HCT116 (cell line): ENCODE measurements at regions not wholly inside any gene's neighbourhood (a gene's known extent, or its start where the extent isn't known, plus 50 kb on each side); places are given as distances from the start of the nearest gene placed in this dataset.

Source experiments
- ATAC-seq: fragments of 200-7000 bp; cut with Tn5 transposase; 2 replicates; pipeline ENCODE4 v1.9.1; 2020; ENCODE audit warnings: mild to moderate bottlenecking, moderate library complexity
- BruUV-seq: library from RNA; stranded (reverse); fragments of 400-500 nt; replicated peaks from 2 replicates; lab custom pipeline; 2021; lab: Mats Ljungman, UMichigan
- CTCF ChIA-PET: fragments of 300-600 bp; sonication (Branson Sonifier 250); formaldehyde crosslinking; loops from one replicate; lab custom pipeline; 2021; ENCODE audit warnings: antibody characterized with exemption; lab: Charles Lee
- POLR2A ChIA-PET: fragments of 300-600, 350-600 bp; sonication (Branson Sonifier 250); formaldehyde crosslinking; loops from one replicate; lab custom pipeline; 2021; ENCODE audit warnings: antibody characterized with exemption; lab: Charles Lee
- RAD21 ChIA-PET, 2 experiments: fragments of 300-600 bp; sonication (Branson Sonifier 250); formaldehyde crosslinking; loops; one replicate each; lab custom pipeline; 2023; ENCODE audit warnings: low total read pairs in 2 of 2; ENCODE audit not compliant: uncharacterized antibody in 2 of 2, unreplicated experiment in 2 of 2, low non-redundant PET in 1 of 2; lab: Charles Lee
- DNase-seq: peaks from one replicate; pipeline ENCODE4 v3.0.0-alpha.2; 2010; ENCODE audit warnings: low read depth, low spot score
- H2AFZ ChIP-seq: fragments of 200-600 bp; shearing (Covaris generic), sonication (generic); 2 replicates; pipeline ENCODE4 v1.6.1; 2017; ENCODE audit warnings: low read depth, mixed run types, mixed read lengths, antibody characterized with exemption, low read length; ENCODE audit not compliant: poor library complexity, severe bottlenecking
- H3K27ac ChIP-seq: 2 replicates; pipeline ENCODE4 v1.5.1; 2012; ENCODE audit warnings: low read depth, low read length
- H3K27me3 ChIP-seq: fragments of 200-600 bp; sonication (generic); 2 replicates; pipeline ENCODE4 v1.6.1; 2016; ENCODE audit warnings: mixed run types, low read length, mixed read lengths; ENCODE audit not compliant: insufficient read depth
- H3K36me3 ChIP-seq, 2 experiments: fragments of 200-500 bp in 1 of 2; fragments of 200-600 bp in 1 of 2; sonication (Bioruptor generic) in 1 of 2; sonication (generic) in 1 of 2; 2 replicates each; pipeline versions ENCODE4 v1.5.1 to v1.6.1; 2014 to 2016; ENCODE audit warnings: low read length in 2 of 2, inconsistent platforms in 1 of 2, mixed read lengths in 1 of 2, mixed run types in 1 of 2; ENCODE audit not compliant: insufficient read depth in 2 of 2, control insufficient read depth in 1 of 2
- H3K4me1 ChIP-seq, 2 experiments: fragments of 200-600 bp in 1 of 2; sonication (generic) in 1 of 2; 2 replicates each; pipeline versions ENCODE4 v1.5.1 to v1.6.1; 2012 to 2017; ENCODE audit warnings: low read length in 2 of 2, inconsistent platforms in 1 of 2, mild to moderate bottlenecking in 1 of 2, mixed read lengths in 1 of 2, mixed run types in 1 of 2, moderate library complexity in 1 of 2; ENCODE audit not compliant: insufficient read depth in 2 of 2, control insufficient read depth in 1 of 2
- H3K4me2 ChIP-seq: fragments of 200-600 bp; sonication (generic); 2 replicates; pipeline ENCODE4 v1.6.1; 2017; ENCODE audit warnings: mixed run types, low read length, mixed read lengths
- H3K4me3 ChIP-seq, 2 experiments: fragments of 200-600 bp in 1 of 2; sonication (generic) in 1 of 2; replicated peaks in 1 of 2; 2 replicates each; pipeline ENCODE4 v1.5.1; 2011 to 2016; ENCODE audit warnings: low read length in 2 of 2, control low read depth in 1 of 2, low read depth in 1 of 2, mild to moderate bottlenecking in 1 of 2, mixed read lengths in 1 of 2, mixed run types in 1 of 2
- H3K79me2 ChIP-seq: fragments of 200-600 bp; sonication (generic); 2 replicates; pipeline ENCODE4 v1.6.1; 2017; ENCODE audit warnings: mild to moderate bottlenecking, mixed run types, low read length, moderate library complexity, mixed read lengths; ENCODE audit not compliant: insufficient read depth
- H3K9ac ChIP-seq: fragments of 200-600 bp; sonication (generic); 2 replicates; pipeline ENCODE4 v1.6.1; 2016; ENCODE audit warnings: low read length, mixed read lengths
- H3K9me2 ChIP-seq: fragments of 200-600 bp; sonication (generic), shearing (Covaris generic); 2 replicates; pipeline ENCODE4 v1.6.1; 2017; ENCODE audit warnings: mixed run types, mild to moderate bottlenecking, moderate library complexity; ENCODE audit not compliant: insufficient read depth
- H3K9me3 ChIP-seq, 2 experiments: fragments of 200-500 bp in 1 of 2; fragments of 200-600 bp in 1 of 2; sonication (Bioruptor generic) in 1 of 2; sonication (generic) in 1 of 2; 2 replicates each; pipeline ENCODE4 v1.6.1; 2014 to 2017; ENCODE audit warnings: low read length in 2 of 2, mixed read lengths in 2 of 2, inconsistent platforms in 1 of 2, low read depth in 1 of 2, mild to moderate bottlenecking in 1 of 2, mixed run types in 1 of 2, moderate library complexity in 1 of 2; ENCODE audit not compliant: control insufficient read depth in 1 of 2, insufficient read depth in 1 of 2
- H4K20me1 ChIP-seq: fragments of 200-600 bp; sonication (generic), shearing (Covaris generic); 2 replicates; pipeline ENCODE4 v1.6.1; 2017; ENCODE audit warnings: mixed run types, mild to moderate bottlenecking, moderate library complexity; ENCODE audit not compliant: insufficient read depth
- POLR2A ChIP-seq: IDR thresholded peaks from 2 replicates; pipeline ENCODE4 v1.7.0; 2011; ENCODE audit warnings: borderline replicate concordance; ENCODE audit not compliant: insufficient read depth, insufficient read length; ENCODE audit errors: extremely low read depth
- POLR2AphosphoS5 ChIP-seq: IDR thresholded peaks from 2 replicates; pipeline ENCODE4 v1.6.1; 2011; ENCODE audit warnings: mild to moderate bottlenecking, low read depth, low read length, moderate library complexity
- TCF7L2 ChIP-seq: IDR thresholded peaks from 2 replicates; pipeline ENCODE4 v1.7.0; 2011; ENCODE audit warnings: borderline replicate concordance, inconsistent platforms; ENCODE audit not compliant: insufficient read depth, insufficient read length; ENCODE audit errors: extremely low read depth
- intact Hi-C: fragments of 100-400 bp; cut with micrococcal nuclease; formaldehyde crosslinking; loops from 2 replicates; pipeline ENCODE4 v1.10.0; 2022
- TF ChIP-seq, protein P1 (sequence below), 3 experiments: fragments of 200-600 bp in 1 of 3; sonication (generic) in 1 of 3; IDR thresholded peaks in 2 of 3; conservative IDR thresholded peaks in 1 of 3; 2 replicates each; pipeline ENCODE4 v1.5.1; 2012 to 2017; ENCODE audit warnings: low read depth in 2 of 3, low read length in 2 of 3, antibody characterized with exemption in 1 of 3, borderline replicate concordance in 1 of 3, control low read depth in 1 of 3, mild to moderate bottlenecking in 1 of 3, mixed read lengths in 1 of 3, mixed run types in 1 of 3, moderate library complexity in 1 of 3; ENCODE audit not compliant: insufficient read depth in 1 of 3

DNA sequence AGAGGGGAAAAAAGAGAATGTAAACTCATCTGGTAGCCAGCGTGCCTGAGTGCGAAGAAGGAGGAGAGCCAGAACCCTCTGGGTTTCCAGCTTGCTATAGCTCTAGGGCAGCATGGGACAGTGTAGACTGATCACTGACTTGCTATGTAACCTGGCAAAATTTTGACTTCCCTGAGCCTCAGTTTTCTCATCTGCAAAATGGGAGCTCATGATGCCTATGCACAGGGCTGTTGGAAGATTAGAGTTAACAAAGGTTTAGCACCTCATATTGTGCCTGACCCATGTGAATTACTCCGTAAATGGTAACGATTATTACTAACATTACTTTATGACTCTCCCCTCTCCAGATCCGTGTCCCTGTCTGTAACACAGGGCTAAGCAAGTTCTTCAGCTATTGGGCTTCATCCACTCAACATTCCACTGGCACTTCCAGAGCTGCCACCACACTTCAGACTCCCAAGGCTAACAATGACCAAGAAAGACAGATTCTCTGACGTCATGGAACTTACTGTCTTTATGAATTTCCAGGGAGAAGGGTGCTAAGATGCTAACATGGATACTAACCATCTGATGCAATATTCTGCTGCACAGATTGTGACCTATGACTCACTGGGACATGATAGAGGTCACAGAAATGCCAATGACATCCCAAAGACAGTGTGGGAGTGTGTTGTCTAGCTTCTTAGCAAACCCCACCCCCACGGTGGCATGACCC, 195.2 kb downstream of the TRIM29 start:
- no peak overlapping the region for H3K4me2 ChIP-seq
- H3K4me3 ChIP-seq: no peak overlapping the region
- ChIA-PET CTCF (interaction anchor here (0.9 kb wide), 1 partner anchor 15 kb away, joined by 3 read pairs; no protein-coding TSS in a partner anchor), RAD21 (no interaction called here), POLR2A (no interaction called here)
- no peak for TF ChIP-seq POLR2AphosphoS5
- TF ChIP-seq TCF7L2: no peak
- H3K27me3 ChIP-seq: peaks cover 14% of the 10 kb centered on the region; the same call in 1 of the 2 replicates
- H3K79me2 ChIP-seq: no peaks in the 10 kb centered on the region
- no peak for ATAC-seq
- H2AFZ ChIP-seq: no peak overlapping the region
- no peak for DNase-seq
- no peaks in the 10 kb centered on the region for H3K9me2 ChIP-seq
- H4K20me1 ChIP-seq: no peaks in the 10 kb centered on the region
- no TSS peak for BruUV-seq
- no peak overlapping the region for H3K27ac ChIP-seq
- peaks cover 10 to 22% of the 10 kb centered on the region in 2 experiments; a peak in 3 of 4 replicates for H3K4me1 ChIP-seq
- no peaks in the 10 kb centered on the region for H3K9me3 ChIP-seq
- no peaks in the 10 kb centered on the region for H3K36me3 ChIP-seq
- intact Hi-C loops: no loop called here
- no peak overlapping the region for H3K9ac ChIP-seq

DNA sequence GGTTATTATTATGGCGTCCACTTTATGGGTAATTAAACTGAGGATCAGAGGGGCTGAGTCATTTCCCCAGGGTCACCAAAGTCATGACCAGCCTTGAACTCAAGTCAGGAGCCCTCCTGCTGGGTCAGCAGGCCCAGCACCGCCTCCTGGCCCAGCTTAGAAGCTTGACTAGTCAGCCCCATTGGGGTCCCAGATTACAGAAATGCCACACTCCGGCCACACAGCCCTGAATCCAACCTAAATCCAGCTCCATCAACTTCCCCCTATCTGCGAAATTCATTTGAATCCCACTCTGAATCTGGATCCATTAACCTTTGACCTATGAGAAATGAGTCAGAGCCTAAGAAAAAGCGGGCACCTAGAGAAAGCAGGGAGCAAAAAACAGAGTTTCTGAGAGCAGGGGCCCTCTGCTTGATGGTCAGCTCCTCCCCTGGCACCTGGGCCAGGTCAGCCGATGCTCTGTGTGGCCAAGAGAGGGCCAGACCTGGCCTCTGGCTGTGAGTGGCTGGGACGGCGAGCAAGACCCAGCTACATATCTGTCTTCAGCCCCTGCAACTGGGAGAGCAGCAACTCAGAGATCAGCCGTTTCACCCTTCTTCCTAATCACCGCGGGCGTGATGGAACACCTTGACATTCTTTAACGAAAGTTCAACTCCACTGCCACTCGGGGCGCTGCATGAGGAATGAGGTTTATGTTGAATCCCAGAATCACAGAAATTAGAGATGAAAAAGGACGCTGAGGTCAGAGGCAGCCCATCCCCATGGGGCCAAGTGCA, 196.1 kb downstream of the TRIM29 start:
- TF ChIP-seq POLR2A: no peak
- TF ChIP-seq, protein P1, sequence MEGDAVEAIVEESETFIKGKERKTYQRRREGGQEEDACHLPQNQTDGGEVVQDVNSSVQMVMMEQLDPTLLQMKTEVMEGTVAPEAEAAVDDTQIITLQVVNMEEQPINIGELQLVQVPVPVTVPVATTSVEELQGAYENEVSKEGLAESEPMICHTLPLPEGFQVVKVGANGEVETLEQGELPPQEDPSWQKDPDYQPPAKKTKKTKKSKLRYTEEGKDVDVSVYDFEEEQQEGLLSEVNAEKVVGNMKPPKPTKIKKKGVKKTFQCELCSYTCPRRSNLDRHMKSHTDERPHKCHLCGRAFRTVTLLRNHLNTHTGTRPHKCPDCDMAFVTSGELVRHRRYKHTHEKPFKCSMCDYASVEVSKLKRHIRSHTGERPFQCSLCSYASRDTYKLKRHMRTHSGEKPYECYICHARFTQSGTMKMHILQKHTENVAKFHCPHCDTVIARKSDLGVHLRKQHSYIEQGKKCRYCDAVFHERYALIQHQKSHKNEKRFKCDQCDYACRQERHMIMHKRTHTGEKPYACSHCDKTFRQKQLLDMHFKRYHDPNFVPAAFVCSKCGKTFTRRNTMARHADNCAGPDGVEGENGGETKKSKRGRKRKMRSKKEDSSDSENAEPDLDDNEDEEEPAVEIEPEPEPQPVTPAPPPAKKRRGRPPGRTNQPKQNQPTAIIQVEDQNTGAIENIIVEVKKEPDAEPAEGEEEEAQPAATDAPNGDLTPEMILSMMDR (IDR thresholded peaks at IDR 0.05 in 2 of 3, conservative IDR thresholded peaks at IDR 0.05 in 1 of 3; ENCODE audit: borderline replicate concordance in 1 of 3, insufficient read depth in 1 of 3, low read depth in 2 of 3, low read length in 2 of 3): peak in 2 of 3 experiments; percentile 28 to 44; a peak in 3 of 6 replicates
- Histone ChIP-seq H3K4me1 (peaks cover 10 to 22% of the 10 kb centered on the region in 2 experiments; a peak in 3 of 4 replicates), H3K27ac (no peak overlapping the region), H3K4me2 (peak overlapping the region; percentile 24), H3K27me3 (peaks cover 19% of the 10 kb centered on the region; the same call in 1 of the 2 replicates), H3K9me3 (no peaks in the 10 kb centered on the region), H3K9ac (no peak overlapping the region), H3K4me3 (no peak overlapping the region), H2AFZ (no peak overlapping the region), H4K20me1 (no peaks in the 10 kb centered on the region), H3K79me2 (no peaks in the 10 kb centered on the region), H3K9me2 (no peaks in the 10 kb centered on the region), H3K36me3 (no peaks in the 10 kb centered on the region)
- BruUV-seq: no TSS peak
- DNase-seq: no peak
- POLR2A ChIA-PET: no interaction called here
- intact Hi-C loops: no loop called here
- peak; percentile 71 for ATAC-seq
- CTCF ChIA-PET: interaction anchor here (0.9 kb wide), 2 partner anchors 12 to 16 kb away, joined by 3 read pairs; no protein-coding TSS in a partner anchor
- RAD21 ChIA-PET: no interaction called here
